GM12875 (cell line): ENCODE measurements at regions not wholly inside any gene's neighbourhood (a gene's known extent, or its start where the extent isn't known, plus 50 kb on each side); places are given as distances from the start of the nearest gene placed in this dataset.

Source experiments
- H3K4me3 ChIP-seq: one replicate; pipeline ENCODE4 v1.5.1; 2011; ENCODE audit warnings: low read depth, low read length, control low read depth
- CTCF ChIP-seq: IDR thresholded peaks from 2 replicates; pipeline ENCODE4 v1.5.1; 2011; ENCODE audit warnings: low read depth, mild to moderate bottlenecking, control low read depth, inconsistent platforms, low read length, moderate library complexity, borderline replicate concordance; ENCODE audit not compliant: insufficient read depth

- H3K4me3 ChIP-seq, result no peak overlapping the region
- TF ChIP-seq CTCF, result no peak
These were observed 76.3 kb upstream of the FLRT2 start for GRCh38 chr14:85453401-85454225.

- no peak for TF ChIP-seq CTCF
- no peak overlapping the region for H3K4me3 ChIP-seq
These were observed 75.6 kb upstream of the FLRT2 start for GRCh38 chr14:85454226-85454813.

- TF ChIP-seq CTCF, result no peak
- H3K4me3 ChIP-seq, result no peak overlapping the region
These were observed 70.5 kb upstream of the FLRT2 start for GRCh38 chr14:85459361-85460000.

GRCh38 chr14:85461432-85462133 is 68.4 kb upstream of the FLRT2 start:
- no peak overlapping the region for H3K4me3 ChIP-seq
- no peak for TF ChIP-seq CTCF

GRCh38 chr14:85463512-85463911 is 66.4 kb upstream of the FLRT2 start:
- TF ChIP-seq CTCF, result no peak

GRCh38 chr14:85464135-85464895 is 65.6 kb upstream of the FLRT2 start:
- no peak for TF ChIP-seq CTCF
- H3K4me3 ChIP-seq, result no peak overlapping the region

More at GRCh38 chr14:85463512-85463911, 66.4 kb upstream of the FLRT2 start:
- H3K4me3 ChIP-seq, result no peak overlapping the region
